Neural cell (in vitro differentiated cells): ENCODE measurements at regions not wholly inside any gene's neighbourhood (a gene's known extent, or its start where the extent isn't known, plus 50 kb on each side); places are given as distances from the start of the nearest gene placed in this dataset.

Experiments
- EZH2 ChIP-seq: fragments of 200-600, 300-800 bp; shearing (Covaris generic), sonication (generic); IDR thresholded peaks from 2 replicates; pipeline ENCODE4 v1.6.1; 2014; ENCODE audit warnings: antibody characterized with exemption, low read length, borderline replicate concordance, mild to moderate bottlenecking; ENCODE audit not compliant: insufficient read depth, poor library complexity, severe bottlenecking
- MXI1 ChIP-seq: fragments of 450-650 bp; conservative IDR thresholded peaks from 2 replicates; pipeline ENCODE4 v1.6.1; 2014; ENCODE audit warnings: antibody characterized with exemption, mild to moderate bottlenecking; ENCODE audit not compliant: poor library complexity, severe bottlenecking
- POLR2AphosphoS5 ChIP-seq: IDR thresholded peaks from 2 replicates; pipeline ENCODE4 v1.6.1; 2012
- SMC3 ChIP-seq: fragments of 450-650 bp; conservative IDR thresholded peaks from 2 replicates; pipeline ENCODE4 v1.6.1; 2014; ENCODE audit warnings: antibody characterized with exemption, mild to moderate bottlenecking, moderate library complexity; ENCODE audit not compliant: poor library complexity
- TAF1 ChIP-seq: IDR thresholded peaks from 2 replicates; pipeline ENCODE4 v1.6.1; 2012; ENCODE audit warnings: low read depth
- TF ChIP-seq, protein P1 (sequence below): fragments of 450-650 bp; IDR thresholded peaks from 2 replicates; pipeline ENCODE4 v1.5.1; 2014; ENCODE audit warnings: antibody characterized with exemption, mild to moderate bottlenecking, moderate library complexity; ENCODE audit not compliant: poor library complexity, severe bottlenecking

DNA sequence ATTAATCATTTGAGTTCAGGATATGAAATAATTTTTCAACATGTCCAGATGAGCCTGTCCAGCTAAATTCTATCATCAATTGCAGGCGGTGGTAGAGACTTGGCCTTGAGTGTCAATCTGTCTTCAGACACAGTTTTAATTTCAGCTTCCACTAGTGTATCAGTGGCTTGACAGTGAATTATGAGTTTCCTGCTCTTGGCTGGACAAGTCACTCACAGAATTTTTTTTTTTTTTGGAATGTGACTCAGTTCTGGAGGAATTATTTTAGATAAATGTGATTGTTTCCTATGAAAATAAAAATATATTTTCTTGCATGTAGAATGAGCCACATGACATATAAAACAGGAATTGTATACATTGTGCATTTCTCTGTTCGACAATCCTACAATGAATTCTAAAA, 319.9 kb upstream of the AKR1E2 start:
- TF ChIP-seq, protein P1, sequence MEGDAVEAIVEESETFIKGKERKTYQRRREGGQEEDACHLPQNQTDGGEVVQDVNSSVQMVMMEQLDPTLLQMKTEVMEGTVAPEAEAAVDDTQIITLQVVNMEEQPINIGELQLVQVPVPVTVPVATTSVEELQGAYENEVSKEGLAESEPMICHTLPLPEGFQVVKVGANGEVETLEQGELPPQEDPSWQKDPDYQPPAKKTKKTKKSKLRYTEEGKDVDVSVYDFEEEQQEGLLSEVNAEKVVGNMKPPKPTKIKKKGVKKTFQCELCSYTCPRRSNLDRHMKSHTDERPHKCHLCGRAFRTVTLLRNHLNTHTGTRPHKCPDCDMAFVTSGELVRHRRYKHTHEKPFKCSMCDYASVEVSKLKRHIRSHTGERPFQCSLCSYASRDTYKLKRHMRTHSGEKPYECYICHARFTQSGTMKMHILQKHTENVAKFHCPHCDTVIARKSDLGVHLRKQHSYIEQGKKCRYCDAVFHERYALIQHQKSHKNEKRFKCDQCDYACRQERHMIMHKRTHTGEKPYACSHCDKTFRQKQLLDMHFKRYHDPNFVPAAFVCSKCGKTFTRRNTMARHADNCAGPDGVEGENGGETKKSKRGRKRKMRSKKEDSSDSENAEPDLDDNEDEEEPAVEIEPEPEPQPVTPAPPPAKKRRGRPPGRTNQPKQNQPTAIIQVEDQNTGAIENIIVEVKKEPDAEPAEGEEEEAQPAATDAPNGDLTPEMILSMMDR, result no peak
- TF ChIP-seq SMC3 (no peak), EZH2 (no peak), TAF1 (no peak), POLR2AphosphoS5 (no peak), MXI1 (no peak)
